ENCODE measurements at regions not wholly inside any gene's neighbourhood (a gene's known extent, or its start where the extent isn't known, plus 50 kb on each side); places are given as distances from the start of the nearest gene placed in this dataset.

- Histone ChIP-seq H3K9me3 (replicated peaks in 1 of 2; ENCODE audit: control insufficient read depth in 1 of 2, insufficient read depth in 1 of 2, low read length in 2 of 2) (no peaks in the 10 kb centered on the region), H3K79me2 (ENCODE audit: insufficient read depth, low read length) (no peaks in the 10 kb centered on the region), H2AFZ (ENCODE audit: insufficient read depth, low read depth, low read length, poor library complexity, severe bottlenecking) (no peak overlapping the region), H3K4me2 (replicated peaks; ENCODE audit: extremely low read depth, low read length, poor library complexity, severe bottlenecking) (no peak overlapping the region), H4K20me1 (ENCODE audit: insufficient read depth, low read length) (no peaks in the 10 kb centered on the region), H3K4me1 (ENCODE audit: control insufficient read depth in 1 of 2, insufficient read depth in 2 of 2, low read length in 2 of 2) (no peaks in the 10 kb centered on the region), H3K9ac (ENCODE audit: insufficient read depth, low read length, poor library complexity, severe bottlenecking) (no peak overlapping the region), H3K27me3 (ENCODE audit: control insufficient read depth in 2 of 2, insufficient read depth in 2 of 2, low read length in 2 of 2) (no peaks in the 10 kb centered on the region), H3K36me3 (replicated peaks in 1 of 2; ENCODE audit: control insufficient read depth in 1 of 2, insufficient read depth in 2 of 2, low read length in 2 of 2) (no peaks in the 10 kb centered on the region), H3K27ac (ENCODE audit: low read depth in 1 of 2, low read length in 2 of 2) (no peak overlapping the region), H3K4me3 (replicated peaks in 1 of 3; ENCODE audit: low read depth in 2 of 3, low read length in 3 of 3) (no peak overlapping the region)
- H3K27ac Mint-ChIP-seq: no peak overlapping the region
- no peak for DNase-seq
- no peak for TF ChIP-seq CTCF (IDR thresholded peaks at IDR 0.05)
- no peaks in the 10 kb centered on the region for H3K4me1 Mint-ChIP-seq
- peaks cover 0 to 3% (median 0%) of the 10 kb centered on the region in 7 donors for H3K9me3 Mint-ChIP-seq
- WGBS (ENCODE audit: insufficient coverage): 96% methylated on average over 5 of the region's 9 CpGs
- no peaks in the 10 kb centered on the region for H3K36me3 Mint-ChIP-seq
- intact Hi-C loops (cut with micrococcal nuclease): no loop called here
- H3K27me3 Mint-ChIP-seq (ENCODE audit: low read depth in 3 of 3): peaks cover 0 to 2% (median 0%) of the 10 kb centered on the region in 3 donors
- H3K4me3 Mint-ChIP-seq: no peak overlapping the region
Measured at GRCh38 chr21:27561116-27561515, 594.2 kb upstream of the ADAMTS5 start.

GRCh38 chr21:27557356-27557755 lies 590.5 kb upstream of the ADAMTS5 start:
- H3K4me1 ChIP-seq (ENCODE audit: control insufficient read depth in 1 of 2, insufficient read depth in 2 of 2, low read length in 2 of 2): no peaks in the 10 kb centered on the region
- WGBS (ENCODE audit: insufficient coverage): no CpG with 5 or more reads among the region's 1 CpG
- H4K20me1 ChIP-seq (ENCODE audit: insufficient read depth, low read length): no peaks in the 10 kb centered on the region
- no peak for DNase-seq
- no peak for TF ChIP-seq CTCF (IDR thresholded peaks at IDR 0.05)
- no peaks in the 10 kb centered on the region for H3K79me2 ChIP-seq (ENCODE audit: insufficient read depth, low read length)
- Mint-ChIP-seq H3K27me3 (ENCODE audit: low read depth in 3 of 3) (peaks cover 0 to 2% (median 0%) of the 10 kb centered on the region in 3 donors), H3K9me3 (peaks cover 0 to 4% (median 0%) of the 10 kb centered on the region in 7 donors), H3K36me3 (no peaks in the 10 kb centered on the region), H3K4me1 (no peaks in the 10 kb centered on the region), H3K27ac (no peak overlapping the region), H3K4me3 (no peak overlapping the region)
- H3K9me3 ChIP-seq (replicated peaks in 1 of 2; ENCODE audit: control insufficient read depth in 1 of 2, insufficient read depth in 1 of 2, low read length in 2 of 2): no peaks in the 10 kb centered on the region
- no peak overlapping the region for H3K27ac ChIP-seq (ENCODE audit: low read depth in 1 of 2, low read length in 2 of 2)
- H3K9ac ChIP-seq (ENCODE audit: insufficient read depth, low read length, poor library complexity, severe bottlenecking): no peak overlapping the region
- H3K36me3 ChIP-seq (replicated peaks in 1 of 2; ENCODE audit: control insufficient read depth in 1 of 2, insufficient read depth in 2 of 2, low read length in 2 of 2): no peaks in the 10 kb centered on the region
- no peak overlapping the region for H2AFZ ChIP-seq (ENCODE audit: insufficient read depth, low read depth, low read length, poor library complexity, severe bottlenecking)
- no peak overlapping the region for H3K4me3 ChIP-seq (replicated peaks in 1 of 3; ENCODE audit: low read depth in 2 of 3, low read length in 3 of 3)
- no peak overlapping the region for H3K4me2 ChIP-seq (replicated peaks; ENCODE audit: extremely low read depth, low read length, poor library complexity, severe bottlenecking)
- intact Hi-C loops (cut with micrococcal nuclease): no loop called here
- no peaks in the 10 kb centered on the region for H3K27me3 ChIP-seq (ENCODE audit: control insufficient read depth in 2 of 2, insufficient read depth in 2 of 2, low read length in 2 of 2)
